Breast epithelium (tissue), 4 donors: ENCODE measurements at regions not wholly inside any gene's neighbourhood (a gene's known extent, or its start where the extent isn't known, plus 50 kb on each side); places are given as distances from the start of the nearest gene placed in this dataset.
A peak's percentile ranks its signal among the peaks of the same experiment; 100 is the strongest.

Experiments
- DNase-seq, 2 donors: peaks; one replicate each; pipeline ENCODE4 v3.0.0-alpha.2; 2019; ENCODE audit warnings: low spot score in 2 of 2
- H3K27ac ChIP-seq, 2 donors: fragments of 200-600 bp; sonication (generic) in 1 of 2; one replicate each; pipeline ENCODE4 v1.5.1; 2016 to 2019; ENCODE audit warnings: mild to moderate bottlenecking in 1 of 2
- H3K27me3 ChIP-seq, 2 donors: fragments of 200-600 bp; sonication (generic) in 1 of 2; one replicate each; pipeline versions ENCODE4 v1.5.1 to v1.6.0; 2017 to 2019; ENCODE audit warnings: control low read depth in 1 of 2, mild to moderate bottlenecking in 1 of 2
- H3K36me3 ChIP-seq: fragments of 200-600 bp; one replicate; pipeline ENCODE4 v1.5.1; 2019
- H3K4me1 ChIP-seq, 2 donors: fragments of 200-600 bp; sonication (generic); one replicate each; pipeline ENCODE4 v1.5.1; 2016 to 2019; ENCODE audit warnings: control low read depth in 1 of 2
- H3K4me3 ChIP-seq, 3 donors: fragments of 200-600 bp; sonication (generic); 1 replicate in 2 of 3; 2 replicates in 1 of 3; pipeline ENCODE4 v1.5.1; 2016 to 2019; ENCODE audit warnings: mild to moderate bottlenecking in 3 of 3, moderate library complexity in 2 of 3
- H3K9me3 ChIP-seq, 2 donors: fragments of 200-600 bp; sonication (generic) in 1 of 2; one replicate each; pipeline ENCODE4 v1.5.1; 2016 to 2019; ENCODE audit warnings: control low read depth in 1 of 2
- CTCF ChIP-seq, 3 donors: fragments of 450-650 bp; IDR thresholded peaks; one replicate each; pipeline ENCODE4 v1.5.1; 2016 to 2017; ENCODE audit warnings: antibody characterized with exemption in 3 of 3, mild to moderate bottlenecking in 3 of 3, moderate library complexity in 3 of 3
- POLR2A ChIP-seq: fragments of 450-650 bp; IDR thresholded peaks from one replicate; pipeline ENCODE4 v1.6.1; 2016; ENCODE audit warnings: antibody characterized with exemption, mild to moderate bottlenecking, moderate library complexity
- POLR2AphosphoS5 ChIP-seq, 3 donors: sonication (generic); formaldehyde crosslinking; IDR thresholded peaks; one replicate each; pipeline ENCODE4 v1.6.1; 2017; ENCODE audit warnings: antibody characterized with exemption in 3 of 3
- intact Hi-C: fragments of 100-400 bp; cut with DNase I; formaldehyde crosslinking; loops from one replicate; pipeline ENCODE4 v1.15.1; 2023; ENCODE audit warnings: low total_unique reads

- TF ChIP-seq POLR2A, result no peak
- no peak for TF ChIP-seq CTCF (IDR thresholded peaks at IDR 0.05)
- TF ChIP-seq POLR2AphosphoS5 (IDR thresholded peaks at IDR 0.05), result no peak
- no peak for DNase-seq
- Histone ChIP-seq H3K36me3 (no peaks in the 10 kb centered on the region), H3K4me1 (no peaks in the 10 kb centered on the region), H3K27ac (no peak overlapping the region), H3K27me3 (no peaks in the 10 kb centered on the region), H3K4me3 (no peak overlapping the region), H3K9me3 (no peaks in the 10 kb centered on the region)
- intact Hi-C loops, result no loop called here
Observed at GRCh38 chr4:11074581-11075241, 354.0 kb downstream of the HS3ST1 start.

- Histone ChIP-seq H3K9me3 (no peaks in the 10 kb centered on the region), H3K36me3 (no peaks in the 10 kb centered on the region), H3K4me1 (no peaks in the 10 kb centered on the region), H3K27ac (peak overlapping the region in 1 of 2 donors; percentile 28), H3K4me3 (no peak overlapping the region), H3K27me3 (no peaks in the 10 kb centered on the region)
- TF ChIP-seq POLR2A (no peak), CTCF (IDR thresholded peaks at IDR 0.05) (no peak), POLR2AphosphoS5 (IDR thresholded peaks at IDR 0.05) (no peak)
- intact Hi-C loops, result no loop called here
- DNase-seq, result no peak
Observed at GRCh38 chr4:11073621-11074051, 355.1 kb downstream of the HS3ST1 start.

- DNase-seq, result no peak
- no peak for TF ChIP-seq POLR2A
- TF ChIP-seq POLR2AphosphoS5 (IDR thresholded peaks at IDR 0.05), result no peak
- TF ChIP-seq CTCF (IDR thresholded peaks at IDR 0.05), result no peak
- Histone ChIP-seq H3K4me1 (no peaks in the 10 kb centered on the region), H3K27ac (peak overlapping the region in 1 of 2 donors; percentile 28), H3K27me3 (no peaks in the 10 kb centered on the region), H3K4me3 (no peak overlapping the region), H3K9me3 (no peaks in the 10 kb centered on the region), H3K36me3 (no peaks in the 10 kb centered on the region)
- intact Hi-C loops, result no loop called here
Observed at GRCh38 chr4:11072999-11073398, 355.7 kb downstream of the HS3ST1 start.

DNA sequence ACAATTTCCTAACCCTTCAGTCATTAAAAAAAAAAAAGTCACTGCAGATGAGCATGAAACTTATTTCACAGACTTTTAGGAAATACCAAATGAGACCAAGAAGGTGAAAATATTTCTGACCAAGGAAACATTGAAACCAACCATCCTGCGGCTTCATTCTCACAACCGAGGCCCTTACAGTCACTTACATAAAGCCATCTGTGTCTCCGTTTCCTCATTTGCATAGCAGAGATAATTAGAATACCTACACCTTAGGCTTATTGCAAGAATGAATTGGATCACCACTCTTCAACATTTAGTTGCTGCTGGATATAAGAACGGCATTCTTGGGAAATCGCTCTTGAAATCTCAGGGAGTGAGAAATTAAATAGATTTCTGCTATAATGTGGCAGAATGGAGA lies 356.2 kb downstream of the HS3ST1 start:
- TF ChIP-seq POLR2AphosphoS5 (IDR thresholded peaks at IDR 0.05), result no peak
- TF ChIP-seq CTCF (IDR thresholded peaks at IDR 0.05), result no peak
- TF ChIP-seq POLR2A, result no peak
- intact Hi-C loops, result no loop called here
- H3K36me3 ChIP-seq, result no peaks in the 10 kb centered on the region
- no peaks in the 10 kb centered on the region for H3K9me3 ChIP-seq
- H3K4me1 ChIP-seq, result no peaks in the 10 kb centered on the region
- no peaks in the 10 kb centered on the region for H3K27me3 ChIP-seq
- no peak for DNase-seq
- H3K4me3 ChIP-seq, result no peak overlapping the region
- H3K27ac ChIP-seq, result no peak overlapping the region

- intact Hi-C loops, result no loop called here
- Histone ChIP-seq H3K4me1 (no peaks in the 10 kb centered on the region), H3K27ac (no peak overlapping the region), H3K9me3 (no peaks in the 10 kb centered on the region), H3K27me3 (no peaks in the 10 kb centered on the region), H3K36me3 (no peaks in the 10 kb centered on the region), H3K4me3 (no peak overlapping the region)
- no peak for DNase-seq
- TF ChIP-seq CTCF (IDR thresholded peaks at IDR 0.05) (no peak), POLR2A (no peak), POLR2AphosphoS5 (IDR thresholded peaks at IDR 0.05) (no peak)
Observed at GRCh38 chr4:11070813-11071212, 357.9 kb downstream of the HS3ST1 start.
